Body of pancreas (tissue), 4 donors: ENCODE measurements at regions not wholly inside any gene's neighbourhood (a gene's known extent, or its start where the extent isn't known, plus 50 kb on each side); places are given as distances from the start of the nearest gene placed in this dataset.

Source experiments
- ATAC-seq: fragments of 150-250 bp; one replicate; pipeline ENCODE4 v1.9.1; 2016
- DNase-seq, 4 donors: peaks; one replicate each; pipeline ENCODE4 v3.0.0-alpha.2; 2019
- H3K27ac ChIP-seq, 4 donors: fragments of 200-600 bp; sonication (generic); 1 replicate in 3 of 4; 2 replicates in 1 of 4; pipeline versions ENCODE4 v1.5.1 to v1.6.1; 2016 to 2019; ENCODE audit warnings: mild to moderate bottlenecking in 1 of 4, mixed read lengths in 1 of 4, moderate library complexity in 1 of 4
- H3K27me3 ChIP-seq, 2 donors: fragments of 200-600 bp; sonication (generic); one replicate each; pipeline ENCODE4 v1.6.0; 2016; ENCODE audit warnings: mild to moderate bottlenecking in 1 of 2
- H3K36me3 ChIP-seq, 2 donors: fragments of 200-600 bp; sonication (generic); replicated peaks in 1 of 2; 2 replicates each; pipeline ENCODE4 v1.5.1; 2016; ENCODE audit warnings: low read depth in 2 of 2; ENCODE audit not compliant: insufficient read depth in 1 of 2
- H3K4me1 ChIP-seq: fragments of 200-600 bp; sonication (generic); one replicate; pipeline ENCODE4 v1.6.0; 2016
- H3K4me3 ChIP-seq, 2 donors: fragments of 200-600 bp; sonication (generic); 1 replicate in 1 of 2; 2 replicates in 1 of 2; pipeline ENCODE4 v1.5.1; 2016 to 2019
- H3K9me3 ChIP-seq, 3 donors: fragments of 200-600 bp; sonication (generic); 1 replicate in 2 of 3; 2 replicates in 1 of 3; pipeline ENCODE4 v1.5.1; 2016
- CTCF ChIP-seq, 7 experiments: fragments of 450-650 bp in 4 of 7; fragments of 200-600 bp in 3 of 7; sonication (generic) in 3 of 7; IDR thresholded peaks; one replicate each; pipeline ENCODE4 v1.5.1; 2016 to 2019; ENCODE audit warnings: antibody characterized with exemption in 7 of 7
- POLR2A ChIP-seq, 3 donors: fragments of 450-650 bp; IDR thresholded peaks; one replicate each; pipeline ENCODE4 v1.6.1; 2016; ENCODE audit warnings: antibody characterized with exemption in 3 of 3, mild to moderate bottlenecking in 2 of 3
- WGBS, 2 donors: methylation state at CpG; one replicate each; pipeline ENCODE4 v1.1.5; 2017; 5-methylcytosine and 5-hydroxymethylcytosine counted together
- intact Hi-C: fragments of 100-400 bp; cut with DNase I; formaldehyde crosslinking; loops from one replicate; pipeline ENCODE4 v1.15.1; 2023

DNA sequence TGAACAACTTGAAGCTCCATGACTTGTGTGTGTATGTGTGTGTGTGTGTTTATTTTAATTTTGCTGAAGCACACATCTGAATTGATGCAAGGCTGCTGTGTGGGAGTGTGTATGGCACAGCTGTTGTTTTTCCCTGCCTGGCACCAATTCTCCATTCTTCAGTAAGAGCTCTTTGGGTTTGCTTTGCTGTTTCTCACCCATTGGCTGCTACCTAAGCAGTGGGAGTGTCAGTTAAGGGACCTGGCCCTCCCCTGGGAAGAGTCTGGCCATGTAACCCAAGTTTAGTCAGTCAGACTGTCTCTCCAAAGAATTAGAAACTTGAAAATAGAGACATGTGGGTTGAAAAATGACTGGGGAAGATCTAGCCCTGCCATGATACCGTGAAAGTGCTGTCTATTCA is 126.2 kb upstream of the SYNPR start:
- Histone ChIP-seq H3K27ac (no peak overlapping the region), H3K36me3 (no peaks in the 10 kb centered on the region), H3K4me1 (no peaks in the 10 kb centered on the region), H3K9me3 (no peaks in the 10 kb centered on the region), H3K27me3 (no peaks in the 10 kb centered on the region), H3K4me3 (no peak overlapping the region)
- intact Hi-C loops: no loop called here
- TF ChIP-seq POLR2A (IDR thresholded peaks at IDR 0.05) (no peak), CTCF (IDR thresholded peaks at IDR 0.05) (no peak)
- WGBS, 2 donors: 64 to 89% methylated on average over 1 of the region's 1 CpG
- DNase-seq: no peak
- ATAC-seq: no peak

- ATAC-seq (no peak), DNase-seq (no peak)
- no peaks in the 10 kb centered on the region for H3K9me3 ChIP-seq
- TF ChIP-seq CTCF (IDR thresholded peaks at IDR 0.05): no peak
- no peak for TF ChIP-seq POLR2A (IDR thresholded peaks at IDR 0.05)
- no peak overlapping the region for H3K27ac ChIP-seq
- 49 to 53% methylated on average over 2 of the region's 2 CpGs for WGBS, 2 donors
- H3K36me3 ChIP-seq: no peaks in the 10 kb centered on the region
- H3K4me1 ChIP-seq: no peaks in the 10 kb centered on the region
- H3K4me3 ChIP-seq: no peak overlapping the region
- intact Hi-C loops: no loop called here
- no peaks in the 10 kb centered on the region for H3K27me3 ChIP-seq
These were observed 118.3 kb upstream of the SYNPR start for GRCh38 chr3:63159764-63160163.

GRCh38 chr3:63167113-63167512 is 111.0 kb upstream of the SYNPR start:
- DNase-seq: no peak

DNA sequence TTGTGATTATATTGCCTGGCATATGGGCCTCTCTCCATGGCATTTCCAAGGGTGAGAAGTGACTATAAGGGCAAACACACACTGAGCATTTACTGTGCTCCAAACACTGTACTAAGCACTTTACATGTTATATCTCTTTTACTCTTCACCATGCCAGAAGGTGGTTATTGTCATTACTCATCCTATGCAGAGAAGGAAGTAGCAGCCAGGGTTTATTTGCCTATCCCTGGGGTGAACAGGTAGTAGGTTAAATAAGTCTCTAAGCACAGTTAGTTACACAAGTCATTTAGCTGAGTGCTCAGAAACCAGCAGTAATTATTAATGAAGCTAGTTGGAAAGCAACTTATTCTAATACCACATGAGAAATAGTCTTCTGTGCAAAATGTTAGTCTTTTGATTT is 109.9 kb upstream of the SYNPR start:
- Histone ChIP-seq H3K36me3 (no peaks in the 10 kb centered on the region), H3K4me3 (no peak overlapping the region), H3K27ac (no peak overlapping the region), H3K9me3 (no peaks in the 10 kb centered on the region), H3K27me3 (no peaks in the 10 kb centered on the region), H3K4me1 (no peaks in the 10 kb centered on the region)
- ATAC-seq (peak; percentile 27), DNase-seq (no peak)
- intact Hi-C loops: no loop called here
- TF ChIP-seq POLR2A (IDR thresholded peaks at IDR 0.05): no peak
- TF ChIP-seq CTCF (IDR thresholded peaks at IDR 0.05): no peak

More at GRCh38 chr3:63167113-63167512, 111.0 kb upstream of the SYNPR start:
- no peaks in the 10 kb centered on the region for H3K4me1 ChIP-seq
- no peak for TF ChIP-seq CTCF (IDR thresholded peaks at IDR 0.05)
- TF ChIP-seq POLR2A (IDR thresholded peaks at IDR 0.05): no peak
- H3K4me3 ChIP-seq: no peak overlapping the region
- H3K36me3 ChIP-seq: no peaks in the 10 kb centered on the region
- H3K9me3 ChIP-seq: no peaks in the 10 kb centered on the region
- WGBS, 2 donors: 67 to 73% methylated on average over 2 to 4 of the region's 4 CpGs
- H3K27ac ChIP-seq: no peak overlapping the region
- intact Hi-C loops: no loop called here
- no peak for ATAC-seq
- no peaks in the 10 kb centered on the region for H3K27me3 ChIP-seq

- DNase-seq (no peak), ATAC-seq (no peak)
- H3K36me3 ChIP-seq: no peaks in the 10 kb centered on the region
- intact Hi-C loops: no loop called here
- H3K27me3 ChIP-seq: no peaks in the 10 kb centered on the region
- no peak overlapping the region for H3K4me3 ChIP-seq
- H3K9me3 ChIP-seq: no peaks in the 10 kb centered on the region
- 64 to 86% methylated on average over 3 to 4 of the region's 4 CpGs for WGBS, 2 donors
- no peak overlapping the region for H3K27ac ChIP-seq
- no peaks in the 10 kb centered on the region for H3K4me1 ChIP-seq
- TF ChIP-seq POLR2A (IDR thresholded peaks at IDR 0.05): no peak
- no peak for TF ChIP-seq CTCF (IDR thresholded peaks at IDR 0.05)
These were observed 98.1 kb upstream of the SYNPR start for GRCh38 chr3:63179862-63180522.
